HUDEP-2 (cell line): ENCODE measurements at regions not wholly inside any gene's neighbourhood (a gene's known extent, or its start where the extent isn't known, plus 50 kb on each side); places are given as distances from the start of the nearest gene placed in this dataset.

ENCODE experiments used
- DNase-seq, 76 experiments: peaks; one replicate each; lab custom pipeline; 2025; ENCODE audit not compliant: unreplicated experiment in 76 of 76; lab: John Stamatoyannopoulos, UW

DNA sequence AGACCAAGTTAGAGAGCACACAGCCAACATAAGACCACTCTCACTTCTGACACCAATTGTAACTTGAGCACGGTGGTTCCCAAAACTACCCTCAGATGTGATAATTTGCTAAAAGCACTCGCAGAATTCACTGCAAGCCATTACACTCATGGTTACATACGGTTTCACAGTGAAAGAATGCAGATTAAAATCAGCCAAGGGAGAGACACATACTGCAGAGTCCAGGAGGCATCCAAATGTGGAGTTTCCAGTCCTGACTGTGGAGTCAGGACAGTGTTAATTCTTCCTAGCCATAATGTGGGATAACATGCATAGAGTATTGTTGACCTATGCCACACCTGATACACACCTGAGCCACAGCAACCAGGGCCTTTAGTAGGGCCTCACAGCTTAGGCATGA lies 956.4 kb downstream of the NTRK3 start:
- no peak for DNase-seq

DNA sequence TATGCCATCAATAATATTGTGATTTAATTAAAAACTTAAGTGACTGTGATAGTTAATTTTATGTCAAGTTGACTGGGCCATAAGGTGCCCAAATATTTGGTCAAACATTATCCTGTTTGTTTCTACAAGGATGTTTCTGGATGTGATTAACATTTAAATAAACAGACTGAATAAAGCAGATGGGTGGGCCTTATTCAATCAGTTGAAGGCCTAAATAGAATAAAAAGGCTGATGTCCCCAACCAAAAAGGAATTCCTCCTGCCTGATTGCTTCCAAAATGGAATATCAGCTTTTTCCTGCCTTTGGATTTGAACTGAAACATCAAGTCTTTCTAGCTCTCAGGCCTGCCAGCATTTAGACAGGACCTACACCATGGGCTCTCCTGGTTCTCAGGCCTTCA lies 961.7 kb downstream of the NTRK3 start:
- DNase-seq = no peak

DNA sequence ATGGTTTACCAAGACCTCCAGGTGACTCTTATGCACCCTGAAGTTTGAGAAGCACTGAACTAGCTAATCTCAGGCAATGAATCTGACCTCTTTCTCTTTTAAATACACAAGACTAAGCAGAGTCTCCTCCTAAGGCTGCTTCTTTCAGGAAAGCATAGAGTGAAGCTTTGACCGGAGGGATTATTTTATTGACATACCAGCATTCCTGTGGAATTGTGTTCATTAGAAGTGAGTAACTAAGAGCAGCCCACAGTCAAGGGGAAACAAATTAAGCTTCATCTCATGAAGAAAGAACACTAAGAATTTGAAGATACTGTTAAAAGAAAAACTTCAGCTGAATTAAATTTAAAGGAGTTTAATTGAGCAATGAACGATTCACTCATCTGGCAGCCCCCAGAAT lies 963.5 kb downstream of the NTRK3 start:
- no peak for DNase-seq

DNA sequence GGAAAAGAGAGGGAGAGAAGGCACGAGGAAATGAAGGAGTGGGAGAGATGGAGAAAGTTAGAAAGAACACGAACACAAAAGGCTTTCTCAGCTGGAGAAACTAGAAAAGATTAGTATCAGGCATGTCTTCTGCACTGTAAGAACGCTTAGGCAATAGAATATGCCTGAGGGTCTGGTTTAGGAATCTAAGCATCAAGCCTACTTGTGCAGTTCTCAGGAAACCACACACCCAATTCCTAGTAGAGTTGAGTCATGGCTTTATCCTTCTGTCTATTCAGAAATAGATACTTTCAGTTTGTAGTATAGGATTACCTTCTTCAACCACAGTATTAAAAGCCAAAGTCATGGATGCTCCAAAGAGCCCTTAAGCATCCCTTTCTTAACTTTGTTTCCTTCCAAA lies 969.4 kb downstream of the NTRK3 start:
- DNase-seq = no peak

DNA sequence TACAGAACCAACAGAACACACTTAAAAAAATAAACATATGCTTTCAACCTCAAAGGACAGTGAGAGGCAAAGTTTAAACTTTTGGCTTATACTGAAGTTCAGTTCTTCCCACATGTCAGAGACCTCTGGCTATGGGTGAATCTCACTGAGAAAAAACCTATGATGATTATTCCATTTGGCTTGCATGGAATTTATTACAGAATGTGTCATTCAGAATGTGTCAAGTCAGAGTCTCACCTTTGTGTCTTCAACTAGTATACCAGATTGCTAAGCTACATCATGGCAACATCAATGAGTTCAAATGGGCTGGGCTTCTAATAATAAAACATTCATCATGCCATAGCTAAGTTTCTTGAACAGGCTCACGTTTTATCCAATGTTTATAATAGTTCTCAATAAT lies 987.0 kb downstream of the NTRK3 start:
- DNase-seq = no peak

DNA sequence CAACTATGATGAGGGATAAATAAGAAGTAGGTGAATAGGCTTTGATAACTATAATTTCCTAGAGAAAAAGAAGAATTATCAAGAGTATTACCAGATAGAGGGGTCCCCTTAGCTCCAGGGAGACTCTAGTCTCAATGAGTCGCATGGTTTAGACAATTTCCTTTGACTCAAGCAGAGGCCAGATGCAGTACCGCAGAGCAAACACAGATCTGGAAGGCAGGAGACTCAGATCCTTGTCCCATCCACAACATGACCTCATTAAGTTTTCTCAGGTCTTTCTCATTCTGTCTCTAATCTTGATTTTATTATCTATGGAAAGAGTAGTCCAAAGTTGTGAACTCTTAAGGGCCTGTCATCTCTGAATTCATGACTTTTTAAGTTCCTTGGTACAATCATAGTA lies 987.9 kb downstream of the NTRK3 start:
- no peak for DNase-seq

DNA sequence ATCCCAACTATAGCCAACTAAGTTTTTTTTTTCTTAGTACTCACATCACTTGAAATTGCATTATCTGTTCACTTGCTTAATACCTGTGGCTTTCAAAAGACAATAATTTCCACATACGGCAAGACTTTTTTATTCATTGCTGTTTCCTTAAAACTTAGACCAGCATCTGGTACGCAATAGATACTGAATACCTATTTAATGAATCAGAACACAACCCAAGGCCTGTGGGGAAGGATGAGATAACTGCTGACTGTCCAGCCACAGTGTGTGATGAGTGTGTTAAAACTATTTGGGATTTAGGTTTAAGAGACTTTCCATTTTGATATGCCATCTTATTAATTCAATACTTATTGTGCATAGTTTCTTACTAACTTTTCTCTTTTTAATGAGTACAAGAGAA lies 988.7 kb downstream of the NTRK3 start:
- no peak for DNase-seq

DNA sequence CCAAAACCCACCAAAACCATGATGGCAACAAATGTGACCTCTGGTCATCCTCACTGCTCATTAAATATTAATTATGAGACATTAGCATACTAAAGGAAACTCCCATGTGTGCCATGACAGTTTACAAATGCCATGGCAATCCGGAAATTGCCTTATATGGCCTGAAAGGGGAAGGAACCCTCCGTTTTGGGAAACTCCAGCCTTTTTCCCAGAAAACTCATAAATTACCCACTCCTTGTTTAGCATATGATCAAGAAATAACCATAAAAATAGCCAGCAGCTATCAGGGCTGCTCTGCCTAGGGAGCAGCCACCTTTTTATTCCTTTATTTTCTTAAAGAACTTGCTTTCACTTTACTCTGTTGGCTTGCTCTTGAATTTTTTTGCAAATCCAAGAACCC lies 992.7 kb downstream of the NTRK3 start:
- DNase-seq = no peak

DNA sequence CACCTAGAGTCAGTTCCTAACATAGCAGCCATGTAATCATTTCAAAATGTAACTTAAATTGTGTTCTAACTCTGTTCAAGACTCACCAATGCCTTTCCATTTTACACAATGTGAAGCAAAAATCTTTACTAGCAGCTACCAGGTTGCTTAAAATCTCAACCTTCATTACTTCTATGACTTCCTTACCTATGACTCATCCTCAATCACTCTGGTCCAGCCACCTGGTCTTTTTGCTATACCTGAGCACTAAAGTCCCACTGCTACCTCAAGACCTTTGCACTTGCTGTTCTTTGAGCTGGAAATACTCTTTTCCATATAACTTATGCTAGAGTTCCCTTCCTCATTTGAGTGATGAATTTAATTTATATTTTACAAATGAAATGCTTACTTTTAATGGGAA lies 993.2 kb downstream of the NTRK3 start:
- DNase-seq = no peak

DNA sequence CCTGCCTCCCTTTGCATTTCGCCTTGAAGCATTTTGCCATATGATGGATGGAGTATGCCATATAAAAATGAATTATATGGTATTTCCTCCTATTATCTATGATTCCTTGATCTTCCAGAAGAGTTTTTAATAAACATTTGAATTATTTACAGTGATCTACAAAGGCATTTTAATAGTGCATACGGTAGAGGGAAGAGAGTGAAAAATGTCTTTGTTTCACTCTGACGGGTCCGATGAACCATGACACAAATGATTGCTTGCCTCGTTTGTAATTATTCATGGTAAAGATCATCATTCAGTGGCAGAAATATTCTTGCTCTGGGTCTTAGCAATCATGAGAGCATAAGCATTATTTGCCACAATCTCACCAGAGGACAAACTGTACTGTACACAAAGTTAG lies 1010.9 kb downstream of the NTRK3 start:
- DNase-seq = no peak

DNA sequence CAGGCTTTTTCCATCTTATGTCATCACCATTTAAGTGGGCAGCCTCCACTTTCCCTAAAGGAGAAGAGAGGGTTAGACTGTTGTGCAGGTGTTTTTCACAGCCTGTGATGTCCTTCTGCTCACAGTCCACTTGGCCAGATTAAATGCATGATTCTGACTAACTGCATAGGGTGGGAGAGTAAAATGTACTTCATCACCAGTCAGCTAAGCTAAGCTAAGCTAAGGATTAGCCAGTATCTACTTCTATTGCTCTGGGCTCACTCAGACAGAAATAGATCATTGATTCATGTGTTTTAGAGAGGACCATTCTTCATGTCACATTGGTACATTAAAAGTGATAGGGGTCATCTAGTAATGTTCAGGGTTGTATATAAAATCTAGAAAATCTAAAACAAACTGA lies 1013.1 kb downstream of the NTRK3 start:
- DNase-seq = no peak

DNA sequence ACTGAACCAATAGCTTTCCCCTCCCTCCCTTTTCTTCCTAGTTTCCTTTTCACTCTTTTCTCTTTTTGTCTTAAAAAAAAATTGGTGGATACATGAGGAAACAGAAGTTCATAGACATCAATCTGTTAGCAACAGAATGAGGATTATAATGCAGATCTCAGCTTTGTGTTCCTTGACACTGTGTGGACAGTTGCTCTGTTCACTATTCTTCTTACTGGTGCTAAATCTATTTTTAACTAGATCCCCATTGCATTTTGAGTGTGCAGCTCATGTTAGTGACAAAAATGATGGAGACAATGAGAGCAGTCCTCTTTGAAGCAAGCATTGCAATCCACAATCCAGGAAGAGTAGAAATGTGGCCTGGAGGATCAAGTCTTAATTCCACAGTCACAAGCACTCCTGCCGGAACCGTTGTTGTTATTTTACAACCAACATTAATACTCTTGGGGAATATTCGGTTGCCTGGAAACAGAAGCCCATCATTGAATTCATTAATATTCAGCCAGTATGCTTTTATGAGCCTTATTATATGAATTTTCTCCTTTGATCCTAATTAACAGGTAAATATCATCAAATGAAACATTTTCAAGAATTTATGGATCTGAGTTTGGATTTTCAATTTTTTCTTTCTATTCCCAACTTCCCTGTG lies 1016.8 kb downstream of the NTRK3 start:
- DNase-seq = no peak

DNA sequence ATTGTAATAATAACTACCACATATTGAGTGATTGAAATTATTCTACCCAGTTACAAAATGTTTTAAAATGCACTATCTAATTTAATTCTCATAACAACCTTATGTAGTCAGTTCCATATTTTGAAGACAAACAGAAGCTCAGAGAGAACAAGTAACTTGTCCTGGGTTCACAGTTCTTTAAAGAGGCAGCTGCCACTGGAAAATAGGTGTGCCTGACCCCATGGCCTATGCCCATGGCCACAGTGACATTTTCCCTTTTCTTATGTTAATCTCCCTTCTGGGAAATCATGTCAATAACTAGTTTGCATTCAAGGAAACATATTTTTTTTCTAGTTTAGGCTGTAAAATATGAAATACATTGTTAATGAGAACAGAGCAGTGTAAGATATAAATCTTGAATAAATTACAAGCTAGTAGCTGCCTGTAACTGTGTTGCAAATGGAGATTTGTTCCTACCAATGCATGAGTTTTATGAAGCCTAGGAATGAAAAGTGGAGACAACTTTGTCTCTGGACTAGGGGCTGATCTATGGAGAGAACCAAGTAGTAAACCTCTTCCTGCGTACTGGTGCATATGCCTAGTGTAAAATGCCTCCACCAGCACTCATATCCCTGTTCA lies 1018.0 kb downstream of the NTRK3 start:
- DNase-seq = no peak

DNA sequence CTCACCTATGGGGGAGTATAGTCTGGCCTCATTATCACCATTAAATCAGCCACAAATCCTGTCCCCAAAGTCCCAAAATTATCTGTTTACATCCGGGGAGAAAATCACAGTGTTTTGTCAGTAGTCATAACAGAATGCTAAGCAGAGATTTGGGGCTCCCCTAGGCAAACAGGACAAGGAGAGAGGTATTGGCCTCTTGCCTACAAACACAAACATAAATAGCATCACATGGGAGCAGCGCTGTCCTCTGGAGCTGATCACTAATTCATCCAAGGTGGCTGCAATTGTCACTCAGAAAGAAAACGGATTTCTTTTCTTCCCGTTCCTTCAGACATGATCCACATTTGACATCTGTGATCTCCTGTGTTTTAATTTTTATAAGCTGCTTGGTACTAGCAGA lies 1028.1 kb downstream of the NTRK3 start:
- no peak for DNase-seq

DNA sequence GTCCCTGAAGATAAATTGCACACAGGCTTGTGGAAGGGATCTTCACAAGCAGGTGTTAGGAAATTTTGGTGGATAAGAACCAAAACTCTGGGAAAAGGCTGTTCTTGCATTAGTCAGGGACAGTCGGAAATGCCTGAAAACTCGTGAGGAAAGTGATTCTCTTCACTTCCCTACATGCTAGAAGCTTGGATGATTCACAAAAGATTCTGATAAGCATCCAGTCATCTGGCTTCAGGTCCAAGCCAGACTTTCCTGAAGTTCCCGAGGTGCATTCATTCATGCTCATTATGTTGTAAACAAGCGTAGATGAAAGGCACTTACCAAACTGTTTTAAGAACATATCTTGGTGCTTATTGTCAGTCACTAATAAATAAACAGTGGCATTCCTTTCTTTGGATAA lies 1028.7 kb downstream of the NTRK3 start:
- no peak for DNase-seq

DNA sequence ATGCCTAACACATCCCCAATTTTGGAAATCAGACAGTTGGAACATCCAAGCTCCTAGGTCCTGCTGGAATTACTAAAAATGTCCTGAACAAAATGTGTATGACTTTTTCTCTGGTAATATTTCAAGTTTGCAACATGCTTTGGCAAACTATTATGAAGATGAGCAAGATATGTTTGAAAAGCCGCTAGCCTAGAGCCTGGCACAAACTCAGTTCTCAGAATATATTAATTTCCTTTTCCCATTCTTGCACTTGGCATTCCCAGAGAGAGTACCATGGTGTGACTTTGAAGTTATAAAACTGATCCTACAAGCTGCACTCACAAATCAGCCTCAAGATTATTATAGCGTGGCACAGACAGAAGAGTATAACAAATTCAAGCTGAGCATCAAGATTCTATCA lies 1031.1 kb downstream of the NTRK3 start:
- DNase-seq = no peak

DNA sequence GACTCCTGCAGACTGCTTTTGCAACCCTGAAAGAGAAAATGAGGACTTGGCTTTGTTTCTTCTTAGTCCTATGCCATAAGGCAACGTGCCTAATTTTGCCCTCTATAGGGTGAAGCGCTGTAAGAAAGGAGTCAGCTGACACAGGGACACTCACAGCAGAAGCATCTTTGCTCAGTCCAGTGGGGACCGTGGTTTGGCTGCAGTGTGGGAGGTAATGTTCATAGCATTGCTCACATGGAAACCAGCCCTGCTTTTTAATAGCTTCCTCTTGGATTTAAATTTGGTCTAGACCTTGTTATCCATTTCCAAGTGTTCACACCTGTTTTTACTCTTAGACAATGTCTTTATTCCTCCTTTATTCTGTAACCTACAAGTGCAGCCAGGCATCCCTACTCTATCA lies 1032.1 kb downstream of the NTRK3 start:
- no peak for DNase-seq

DNA sequence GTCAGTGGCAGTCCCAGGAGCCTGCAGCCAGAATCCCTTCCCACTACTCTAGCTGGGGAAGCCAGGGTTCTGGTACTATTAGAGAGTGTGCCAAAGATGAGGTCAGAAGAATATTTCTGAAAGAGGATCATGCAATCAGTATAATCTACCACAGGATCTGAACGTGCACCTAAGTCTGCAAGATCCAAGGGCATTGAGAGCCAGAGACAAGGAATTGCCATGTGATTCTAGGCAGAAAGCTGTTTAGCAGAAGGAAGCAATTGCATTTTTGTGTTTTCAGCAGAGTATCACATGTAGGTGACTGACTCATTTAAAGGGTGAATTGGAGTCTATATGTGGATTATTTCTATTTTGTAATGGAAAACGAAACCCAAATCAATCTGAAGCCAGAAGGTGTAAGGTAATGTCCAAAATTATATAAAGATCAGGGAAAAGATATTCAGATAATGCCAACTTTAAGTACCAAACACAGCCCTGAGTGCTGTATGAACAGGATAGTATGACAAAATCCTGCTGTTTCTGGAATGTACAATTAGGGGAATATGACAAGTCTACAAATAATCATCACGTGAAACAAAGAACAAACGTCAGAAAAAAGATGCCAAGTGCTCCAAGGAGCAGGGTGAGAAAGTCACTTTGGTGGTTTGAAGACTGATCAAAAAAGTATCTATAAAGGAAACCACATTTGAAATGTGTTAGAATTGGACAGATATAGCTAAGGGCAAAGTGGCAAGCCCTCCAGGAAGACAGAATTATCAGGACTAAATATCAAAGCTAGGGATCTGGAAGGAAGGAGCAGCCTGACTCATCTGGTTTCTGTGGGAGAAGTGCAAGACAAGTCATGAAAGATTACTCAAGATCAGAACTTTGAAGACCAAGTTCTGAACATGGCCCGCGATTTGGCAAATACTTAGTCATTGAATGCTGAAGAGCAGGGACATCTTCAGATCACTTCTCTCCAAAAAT lies 1036.6 kb downstream of the NTRK3 start:
- no peak for DNase-seq

DNA sequence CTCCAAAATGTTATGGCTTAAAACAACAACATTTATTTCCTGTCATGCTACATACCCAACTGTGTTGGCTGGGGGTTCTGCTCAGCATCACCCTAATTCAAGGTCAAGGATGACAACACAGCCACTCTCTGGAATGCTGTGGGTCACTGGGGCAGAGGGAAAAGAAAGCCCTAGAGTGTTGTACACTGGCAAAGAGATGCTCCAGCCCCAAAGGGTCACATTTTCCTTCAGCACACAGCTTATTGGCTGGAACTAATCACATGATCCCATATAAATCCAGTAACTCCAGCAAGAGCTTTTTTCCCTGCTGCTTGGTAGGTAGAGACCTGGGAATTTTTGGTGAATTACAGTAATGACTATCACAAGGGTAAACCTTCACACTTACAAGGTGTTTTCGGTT lies 1041.4 kb downstream of the NTRK3 start:
- DNase-seq = no peak

DNA sequence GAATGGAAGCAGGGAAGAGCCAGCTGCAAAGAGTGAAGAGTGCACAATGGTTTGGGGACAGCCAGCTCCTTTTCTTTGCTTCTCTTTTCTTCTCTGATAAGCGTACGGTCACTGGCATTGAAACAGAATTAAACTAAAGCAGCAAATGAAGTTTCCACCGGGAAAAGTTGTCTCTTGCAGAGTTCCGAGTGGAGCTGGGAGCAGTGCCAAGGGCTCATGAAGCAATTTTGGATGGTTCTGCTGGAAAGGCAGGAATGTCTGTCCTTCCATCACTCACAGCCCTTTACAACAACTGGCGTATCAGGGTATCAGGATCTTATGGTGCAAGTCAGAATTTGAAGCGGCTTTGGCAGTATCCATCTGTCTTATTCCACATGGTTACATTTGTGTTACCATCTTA lies 1042.9 kb downstream of the NTRK3 start:
- no peak for DNase-seq

DNA sequence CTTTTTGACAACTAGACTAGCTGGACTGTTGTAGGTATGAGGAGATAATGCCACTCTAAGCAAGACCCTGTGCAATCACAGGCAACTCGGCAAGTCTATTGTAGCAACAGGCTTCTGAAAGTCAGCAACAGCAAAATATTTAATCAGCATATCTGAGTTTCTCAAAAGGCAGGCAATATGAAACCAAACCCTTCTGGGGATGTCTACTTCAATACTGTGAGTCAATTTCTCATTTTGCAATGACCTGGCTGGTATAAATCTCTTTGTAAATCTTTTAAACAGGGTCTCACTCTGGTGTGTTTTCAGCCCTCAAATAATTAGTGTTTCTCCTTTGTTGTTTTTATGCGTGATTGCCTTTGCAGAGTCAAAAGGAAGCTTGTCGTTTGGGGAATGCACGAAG lies 1044.5 kb downstream of the NTRK3 start:
- DNase-seq = no peak

DNA sequence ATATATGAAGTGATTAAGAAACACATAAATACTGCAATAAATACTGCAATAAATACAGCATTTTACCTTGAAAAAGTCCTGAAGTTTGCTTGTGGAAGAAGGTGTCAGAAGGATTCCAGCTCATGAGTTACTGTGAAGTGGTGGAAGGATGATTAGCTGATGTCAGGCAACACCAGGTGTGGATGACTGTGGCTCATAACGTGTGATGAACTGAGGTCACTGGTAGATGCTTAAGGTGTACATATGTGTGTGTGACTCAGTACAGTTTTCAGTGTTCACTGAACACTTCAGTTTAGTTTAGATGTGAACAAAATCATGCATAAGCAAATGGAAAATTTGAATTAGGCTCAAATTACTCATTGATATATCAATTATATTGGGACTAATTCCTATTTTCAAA lies 1045.0 kb downstream of the NTRK3 start:
- DNase-seq = no peak
